Mesenchymal stem cell (in vitro differentiated cells and primary cell): ENCODE measurements at regions not wholly inside any gene's neighbourhood (a gene's known extent, or its start where the extent isn't known, plus 50 kb on each side); places are given as distances from the start of the nearest gene placed in this dataset.

ENCODE experiments used
- DNase-seq: peaks from one replicate; pipeline ENCODE4 v3.0.0-alpha.2; 2013
- H2AFZ ChIP-seq: one replicate; pipeline ENCODE4 v1.6.1; 2013; ENCODE audit warnings: low read depth, mild to moderate bottlenecking, control low read depth, inconsistent platforms, low read length, moderate library complexity
- H2AK5ac ChIP-seq: 2 replicates; pipeline ENCODE4 v1.6.1; 2013; ENCODE audit warnings: low read length, moderate library complexity, mild to moderate bottlenecking, inconsistent platforms; ENCODE audit not compliant: severe bottlenecking
- H2BK120ac ChIP-seq: one replicate; pipeline ENCODE4 v1.6.1; 2013; ENCODE audit warnings: low read depth, mild to moderate bottlenecking, inconsistent platforms, low read length, moderate library complexity
- H2BK12ac ChIP-seq, 2 experiments: one replicate each; pipeline ENCODE4 v1.6.1; 2013; ENCODE audit warnings: inconsistent platforms in 2 of 2, low read length in 2 of 2, mild to moderate bottlenecking in 2 of 2, moderate library complexity in 2 of 2, control low read depth in 1 of 2
- H2BK15ac ChIP-seq: one replicate; pipeline ENCODE4 v1.6.1; 2013; ENCODE audit warnings: mild to moderate bottlenecking, low read depth, inconsistent platforms; ENCODE audit not compliant: poor library complexity, severe bottlenecking
- H2BK5ac ChIP-seq: 2 replicates; pipeline ENCODE4 v1.6.1; 2013; ENCODE audit warnings: low read depth, mild to moderate bottlenecking, low read length, control low read depth, inconsistent platforms; ENCODE audit not compliant: poor library complexity, severe bottlenecking
- H3K14ac ChIP-seq, 2 experiments: one replicate each; pipeline ENCODE4 v1.6.1; 2013; ENCODE audit warnings: inconsistent platforms in 2 of 2, low read length in 2 of 2, control low read depth in 1 of 2, mild to moderate bottlenecking in 1 of 2, moderate library complexity in 1 of 2
- H3K18ac ChIP-seq, 2 experiments: one replicate each; pipeline ENCODE4 v1.6.1; 2013; ENCODE audit warnings: inconsistent platforms in 2 of 2, low read length in 2 of 2, control low read depth in 1 of 2, low read depth in 1 of 2, mild to moderate bottlenecking in 1 of 2
- H3K23ac ChIP-seq, 2 experiments: one replicate each; pipeline ENCODE4 v1.6.1; 2013; ENCODE audit warnings: inconsistent platforms in 2 of 2, low read length in 2 of 2, mild to moderate bottlenecking in 2 of 2, moderate library complexity in 2 of 2, control low read depth in 1 of 2
- H3K27ac ChIP-seq: 2 replicates; pipeline ENCODE4 v1.5.1; 2013; ENCODE audit warnings: mild to moderate bottlenecking, moderate library complexity, low read length, control low read depth, inconsistent platforms; ENCODE audit not compliant: poor library complexity, severe bottlenecking
- H3K27me3 ChIP-seq, 2 experiments: 2 replicates each; pipeline versions ENCODE4 v1.6.1 to v1.7.0; 2013; ENCODE audit warnings: low read length in 2 of 2, mild to moderate bottlenecking in 2 of 2, moderate library complexity in 2 of 2, control low read depth in 1 of 2, inconsistent platforms in 1 of 2; ENCODE audit not compliant: control insufficient read depth in 1 of 2, insufficient read depth in 1 of 2
- H3K36me3 ChIP-seq, 2 experiments: 2 replicates each; pipeline versions ENCODE4 v1.6.1 to v1.7.0; 2013; ENCODE audit warnings: low read length in 2 of 2, control low read depth in 1 of 2, inconsistent platforms in 1 of 2, low read depth in 1 of 2, mild to moderate bottlenecking in 1 of 2; ENCODE audit not compliant: insufficient read depth in 2 of 2, control insufficient read depth in 1 of 2
- H3K4ac ChIP-seq, 2 experiments: one replicate each; pipeline ENCODE4 v1.6.1; 2013; ENCODE audit warnings: inconsistent platforms in 2 of 2, low read length in 2 of 2, mild to moderate bottlenecking in 2 of 2, moderate library complexity in 2 of 2, control low read depth in 1 of 2, low read depth in 1 of 2
- H3K4me1 ChIP-seq: 2 replicates; pipeline ENCODE4 v1.6.1; 2013; ENCODE audit warnings: low read depth, low read length, control low read depth; ENCODE audit not compliant: control insufficient read depth, insufficient read depth
- H3K4me2 ChIP-seq: 2 replicates; pipeline ENCODE4 v1.6.1; 2013; ENCODE audit warnings: low read length, mild to moderate bottlenecking, inconsistent platforms; ENCODE audit not compliant: poor library complexity, severe bottlenecking
- H3K4me3 ChIP-seq, 2 experiments: 2 replicates each; pipeline versions ENCODE4 v1.5.1 to v1.7.0; 2013; ENCODE audit warnings: low read length in 2 of 2, mild to moderate bottlenecking in 2 of 2, control low read depth in 1 of 2, low read depth in 1 of 2; ENCODE audit not compliant: insufficient read depth in 1 of 2
- H3K79me1 ChIP-seq: replicated peaks from 2 replicates; pipeline ENCODE4 v1.6.1; 2013; ENCODE audit warnings: mild to moderate bottlenecking, control low read depth, low read length, inconsistent platforms; ENCODE audit not compliant: poor library complexity, severe bottlenecking
- H3K9ac ChIP-seq: 2 replicates; pipeline ENCODE4 v1.7.0; 2013; ENCODE audit warnings: mild to moderate bottlenecking, low read length, moderate library complexity
- H3K9me3 ChIP-seq: 2 replicates; pipeline ENCODE4 v1.7.0; 2013; ENCODE audit warnings: mild to moderate bottlenecking, low read length; ENCODE audit not compliant: control insufficient read depth
- H4K8ac ChIP-seq: one replicate; pipeline ENCODE4 v1.6.1; 2013; ENCODE audit warnings: inconsistent platforms, mild to moderate bottlenecking, low read length, moderate library complexity
- H4K91ac ChIP-seq: one replicate; pipeline ENCODE4 v1.6.1; 2013; ENCODE audit warnings: mild to moderate bottlenecking, low read length, inconsistent platforms
- WGBS: methylation state at CpG from one replicate; pipeline ENCODE4 v1.1.7; 2013; ENCODE audit warnings: mixed read lengths; 5-methylcytosine and 5-hydroxymethylcytosine counted together

- no peak overlapping the region for H4K91ac ChIP-seq
- H3K14ac ChIP-seq, result no peak overlapping the region
- no peak overlapping the region for H2BK15ac ChIP-seq
- H3K4me1 ChIP-seq, result no peaks in the 10 kb centered on the region
- H3K9ac ChIP-seq, result no peak overlapping the region
- no peak for DNase-seq
- H3K27me3 ChIP-seq, result peaks cover 0 to 12% of the 10 kb centered on the region in 2 experiments
- no peak overlapping the region for H2AFZ ChIP-seq
- no peak overlapping the region for H3K27ac ChIP-seq
- H3K36me3 ChIP-seq, result no peaks in the 10 kb centered on the region
- no peak overlapping the region for H3K18ac ChIP-seq
- no peak overlapping the region for H3K4me3 ChIP-seq
- no peak overlapping the region for H2BK120ac ChIP-seq
- no peak overlapping the region for H3K23ac ChIP-seq
- H2AK5ac ChIP-seq, result no peak overlapping the region
- no peaks in the 10 kb centered on the region for H3K9me3 ChIP-seq
- H4K8ac ChIP-seq, result no peak overlapping the region
- no peak overlapping the region for H2BK5ac ChIP-seq
- H2BK12ac ChIP-seq, result no peak overlapping the region
- 83% methylated on average over 9 of the region's 10 CpGs for WGBS
- H3K79me1 ChIP-seq, result no peaks in the 10 kb centered on the region
- H3K4me2 ChIP-seq, result no peak overlapping the region
- no peak overlapping the region for H3K4ac ChIP-seq
Measured at GRCh38 chr14:65850429-65851135, 438.1 kb downstream of the FUT8 start.

GRCh38 chr14:65852689-65853088, 440.2 kb downstream of the FUT8 start:
- no peak overlapping the region for H3K27ac ChIP-seq
- no peaks in the 10 kb centered on the region for H3K36me3 ChIP-seq
- H4K91ac ChIP-seq, result no peak overlapping the region
- H4K8ac ChIP-seq, result no peak overlapping the region
- H3K4me1 ChIP-seq, result no peaks in the 10 kb centered on the region
- H3K4ac ChIP-seq, result no peak overlapping the region
- no peak overlapping the region for H3K9ac ChIP-seq
- no peak overlapping the region for H2BK12ac ChIP-seq
- no peak overlapping the region for H3K18ac ChIP-seq
- WGBS, result 29% methylated on average over 2 of the region's 2 CpGs
- DNase-seq, result no peak
- no peak overlapping the region for H3K23ac ChIP-seq
- no peak overlapping the region for H2BK120ac ChIP-seq
- H2BK5ac ChIP-seq, result no peak overlapping the region
- H3K4me3 ChIP-seq, result no peak overlapping the region
- H2AK5ac ChIP-seq, result no peak overlapping the region
- H2AFZ ChIP-seq, result no peak overlapping the region
- no peak overlapping the region for H3K14ac ChIP-seq
- no peak overlapping the region for H3K4me2 ChIP-seq
- H2BK15ac ChIP-seq, result no peak overlapping the region
- H3K27me3 ChIP-seq, result peaks cover 0 to 12% of the 10 kb centered on the region in 2 experiments
- no peaks in the 10 kb centered on the region for H3K9me3 ChIP-seq
- H3K79me1 ChIP-seq, result no peaks in the 10 kb centered on the region

GRCh38 chr14:65853407-65853955, 441.0 kb downstream of the FUT8 start:
- Histone ChIP-seq H3K4me1 (no peaks in the 10 kb centered on the region), H2AK5ac (no peak overlapping the region), H3K23ac (no peak overlapping the region), H4K91ac (no peak overlapping the region), H3K4ac (no peak overlapping the region), H3K14ac (no peak overlapping the region), H3K27me3 (peaks cover 0 to 12% of the 10 kb centered on the region in 2 experiments), H2AFZ (no peak overlapping the region), H3K27ac (no peak overlapping the region), H3K4me2 (no peak overlapping the region), H3K18ac (no peak overlapping the region), H2BK120ac (no peak overlapping the region), H3K9me3 (no peaks in the 10 kb centered on the region), H4K8ac (no peak overlapping the region), H3K4me3 (no peak overlapping the region), H2BK12ac (no peak overlapping the region), H3K9ac (no peak overlapping the region), H2BK15ac (no peak overlapping the region), H3K79me1 (no peaks in the 10 kb centered on the region), H2BK5ac (no peak overlapping the region), H3K36me3 (no peaks in the 10 kb centered on the region)
- DNase-seq, result no peak
- WGBS, result 83% methylated on average over 7 of the region's 7 CpGs

GRCh38 chr14:65854215-65854614, 441.7 kb downstream of the FUT8 start:
- H2AK5ac ChIP-seq, result no peak overlapping the region
- WGBS, result 91% methylated on average over 5 of the region's 6 CpGs
- no peak overlapping the region for H3K27ac ChIP-seq
- no peaks in the 10 kb centered on the region for H3K4me1 ChIP-seq
- H3K4me3 ChIP-seq, result no peak overlapping the region
- H3K36me3 ChIP-seq, result no peaks in the 10 kb centered on the region
- H2AFZ ChIP-seq, result no peak overlapping the region
- H4K91ac ChIP-seq, result no peak overlapping the region
- H2BK12ac ChIP-seq, result no peak overlapping the region
- no peak overlapping the region for H3K4ac ChIP-seq
- no peak overlapping the region for H3K18ac ChIP-seq
- no peak overlapping the region for H2BK15ac ChIP-seq
- no peak overlapping the region for H3K14ac ChIP-seq
- H3K23ac ChIP-seq, result no peak overlapping the region
- H3K4me2 ChIP-seq, result no peak overlapping the region
- peaks cover 0 to 12% of the 10 kb centered on the region in 2 experiments for H3K27me3 ChIP-seq
- no peak overlapping the region for H2BK120ac ChIP-seq
- no peak overlapping the region for H4K8ac ChIP-seq
- H3K79me1 ChIP-seq, result no peaks in the 10 kb centered on the region
- no peak overlapping the region for H2BK5ac ChIP-seq
- H3K9me3 ChIP-seq, result no peaks in the 10 kb centered on the region
- no peak overlapping the region for H3K9ac ChIP-seq
- no peak for DNase-seq
